ENCODE measurements at regions not wholly inside any gene's neighbourhood (a gene's known extent, or its start where the extent isn't known, plus 50 kb on each side); places are given as distances from the start of the nearest gene placed in this dataset.

- Histone ChIP-seq H3K4me3 (no peak overlapping the region), H3K9me3 (no peaks in the 10 kb centered on the region), H3K27ac (no peak overlapping the region), H3K4me1 (no peaks in the 10 kb centered on the region), H3K27me3 (no peaks in the 10 kb centered on the region), H3K36me3 (no peaks in the 10 kb centered on the region)
- intact Hi-C loops (cut with DNase I): no loop called here
- no peak for DNase-seq
- TF ChIP-seq CTCF (IDR thresholded peaks at IDR 0.05) (no peak), POLR2A (IDR thresholded peaks at IDR 0.05) (no peak)
- WGBS, 2 donors: 81 to 82% methylated on average over 3 of the region's 3 CpGs
These were observed 999.0 kb downstream of the TUSC7 start for GRCh38 chr3:117708601-117709000.

GRCh38 chr3:117709108-117709507 lies 999.5 kb downstream of the TUSC7 start:
- H3K27ac ChIP-seq: no peak overlapping the region
- no peak for DNase-seq
- no peaks in the 10 kb centered on the region for H3K9me3 ChIP-seq
- no peak overlapping the region for H3K4me3 ChIP-seq
- WGBS, 2 donors: 57 to 78% methylated on average over 2 of the region's 2 CpGs
- intact Hi-C loops (cut with DNase I): no loop called here
- TF ChIP-seq POLR2A (IDR thresholded peaks at IDR 0.05) (no peak), CTCF (IDR thresholded peaks at IDR 0.05) (no peak)
- no peaks in the 10 kb centered on the region for H3K4me1 ChIP-seq
- no peaks in the 10 kb centered on the region for H3K36me3 ChIP-seq
- no peaks in the 10 kb centered on the region for H3K27me3 ChIP-seq

- Histone ChIP-seq H3K9me3 (no peaks in the 10 kb centered on the region), H3K27ac (no peak overlapping the region), H3K36me3 (no peaks in the 10 kb centered on the region), H3K27me3 (no peaks in the 10 kb centered on the region), H3K4me1 (no peaks in the 10 kb centered on the region), H3K4me3 (no peak overlapping the region)
- WGBS, 2 donors: 46 to 48% methylated on average over 1 of the region's 1 CpG
- DNase-seq: no peak
- intact Hi-C loops (cut with DNase I): no loop called here
- TF ChIP-seq POLR2A (IDR thresholded peaks at IDR 0.05) (no peak), CTCF (IDR thresholded peaks at IDR 0.05) (no peak)
These were observed 1000.9 kb downstream of the TUSC7 start for GRCh38 chr3:117710501-117710900.

GRCh38 chr3:117719316-117719926 lies 1009.8 kb downstream of the TUSC7 start:
- no peak for DNase-seq
- Histone ChIP-seq H3K27me3 (no peaks in the 10 kb centered on the region), H3K4me1 (no peaks in the 10 kb centered on the region), H3K27ac (no peak overlapping the region), H3K4me3 (no peak overlapping the region), H3K36me3 (no peaks in the 10 kb centered on the region), H3K9me3 (no peaks in the 10 kb centered on the region)
- TF ChIP-seq POLR2A (IDR thresholded peaks at IDR 0.05) (no peak), CTCF (IDR thresholded peaks at IDR 0.05) (peak in 5 of 6 experiments; percentile 30 to 66 (median 52))
- intact Hi-C loops (cut with DNase I): no loop called here
- WGBS, 2 donors: 45 to 51% methylated on average over 2 of the region's 2 CpGs

GRCh38 chr3:117721866-117722265 lies 1012.3 kb downstream of the TUSC7 start:
- no peak for DNase-seq
- no peaks in the 10 kb centered on the region for H3K27me3 ChIP-seq
- no peak for TF ChIP-seq POLR2A (IDR thresholded peaks at IDR 0.05)
- no peak for TF ChIP-seq CTCF (IDR thresholded peaks at IDR 0.05)
- no peaks in the 10 kb centered on the region for H3K36me3 ChIP-seq
- H3K4me3 ChIP-seq: no peak overlapping the region
- no peaks in the 10 kb centered on the region for H3K4me1 ChIP-seq
- WGBS, 2 donors: 72 to 78% methylated on average over 2 of the region's 2 CpGs
- H3K27ac ChIP-seq: no peak overlapping the region
- intact Hi-C loops (cut with DNase I): no loop called here
- H3K9me3 ChIP-seq: no peaks in the 10 kb centered on the region
